EL (cell line): ENCODE measurements at regions not wholly inside any gene's neighbourhood (a gene's known extent, or its start where the extent isn't known, plus 50 kb on each side); places are given as distances from the start of the nearest gene placed in this dataset.

Source experiments
- DNase-seq: peaks from one replicate; pipeline ENCODE4 v3.0.0-alpha.2; 2016

DNA sequence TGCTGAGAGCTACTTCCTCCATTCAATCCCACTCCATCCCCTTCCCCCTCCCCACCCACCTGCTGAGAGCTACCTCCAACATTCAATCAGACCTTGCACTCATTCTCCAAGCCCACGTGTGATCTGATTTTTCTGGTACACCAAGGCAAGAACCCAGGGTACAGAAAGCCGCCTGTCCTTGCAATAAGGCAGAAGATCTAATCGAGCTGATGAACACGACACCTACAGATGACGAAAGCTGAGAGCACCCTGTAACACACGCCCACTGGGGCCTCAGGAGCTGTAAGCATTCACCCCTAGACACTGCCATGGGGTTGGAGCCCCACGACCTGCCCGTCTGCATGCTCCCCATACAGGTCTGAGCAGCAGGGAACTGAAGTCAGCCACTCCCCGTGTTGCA lies 58.3 kb downstream of the TRIML1 start:
- no peak for DNase-seq

DNA sequence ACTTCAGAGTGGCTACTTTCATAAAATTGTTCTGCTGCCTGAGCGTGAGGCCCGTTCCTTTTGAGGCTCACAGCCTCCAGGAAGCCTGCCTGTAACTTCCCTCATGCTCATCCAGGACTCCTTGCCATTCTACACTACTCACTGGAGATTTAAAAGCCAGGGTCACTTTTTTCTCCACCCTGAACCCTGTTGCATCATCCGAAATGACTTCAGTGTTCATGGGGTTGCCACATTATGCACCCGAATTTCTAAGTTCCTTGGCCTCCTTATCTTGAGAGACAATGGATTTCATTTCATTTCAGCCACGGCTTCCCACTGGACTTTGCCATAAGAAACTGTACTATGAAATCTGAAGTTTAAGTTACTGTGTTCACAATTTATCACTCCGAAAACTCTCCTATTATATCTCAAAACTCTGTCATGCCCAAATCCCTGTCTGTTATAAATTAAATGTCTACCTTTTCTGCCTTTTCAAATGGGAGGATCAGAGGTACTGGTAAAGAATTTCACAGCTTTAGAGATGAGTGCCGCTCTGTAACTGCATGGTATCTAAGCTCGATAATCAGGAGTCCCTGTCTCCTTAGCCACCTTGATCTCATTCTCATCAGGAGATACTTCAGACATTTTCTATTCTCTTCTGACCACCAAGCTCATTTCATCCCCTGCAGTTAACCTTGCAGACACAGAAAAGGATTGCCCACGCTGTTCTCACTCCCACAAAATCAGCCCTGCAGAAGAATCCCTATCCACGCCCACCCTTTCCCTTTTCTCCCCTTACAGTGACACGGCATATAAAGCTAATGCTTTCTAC lies 59.9 kb downstream of the TRIML1 start:
- no peak for DNase-seq

DNA sequence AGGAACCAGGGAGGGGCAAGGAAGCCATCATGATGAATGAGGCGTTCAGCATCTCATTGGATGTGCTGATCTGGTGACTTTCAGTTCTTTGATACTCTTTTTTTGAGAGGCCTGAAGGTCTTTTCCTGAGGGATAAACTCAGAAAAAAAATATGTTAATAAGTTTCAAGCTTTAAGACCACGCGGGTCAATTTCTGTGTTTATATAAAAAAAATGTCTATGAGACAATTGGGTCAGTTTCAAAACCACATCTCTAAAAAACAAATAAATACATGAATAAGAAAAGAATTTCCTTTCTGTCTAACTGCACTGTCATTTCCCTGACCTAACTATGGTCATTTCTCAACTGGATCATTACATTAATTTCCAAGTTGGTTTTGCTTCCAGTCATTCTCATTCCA lies 62.6 kb downstream of the TRIML1 start:
- peak; percentile 14 for DNase-seq

DNA sequence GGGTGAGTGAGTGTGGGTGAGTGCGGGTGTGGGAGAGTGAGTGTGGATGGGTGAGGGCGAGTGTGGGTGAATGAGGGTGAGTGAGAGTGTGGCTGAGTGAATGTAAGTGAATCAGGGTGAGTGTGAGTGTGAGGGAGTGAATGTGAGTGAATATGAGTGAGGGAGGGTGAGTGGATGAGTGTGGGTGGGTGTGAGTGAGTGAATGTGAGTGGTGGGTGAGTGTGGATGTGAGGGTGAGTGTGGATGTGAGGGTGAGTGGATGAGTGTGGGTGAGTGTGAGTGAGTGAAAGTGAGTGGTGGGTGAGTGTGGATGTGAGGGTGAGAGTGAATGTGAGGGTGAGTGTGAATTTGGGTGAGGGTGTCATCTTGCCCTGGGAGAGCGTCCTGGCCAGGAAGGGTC lies 67.5 kb downstream of the TRIML1 start:
- DNase-seq = no peak

DNA sequence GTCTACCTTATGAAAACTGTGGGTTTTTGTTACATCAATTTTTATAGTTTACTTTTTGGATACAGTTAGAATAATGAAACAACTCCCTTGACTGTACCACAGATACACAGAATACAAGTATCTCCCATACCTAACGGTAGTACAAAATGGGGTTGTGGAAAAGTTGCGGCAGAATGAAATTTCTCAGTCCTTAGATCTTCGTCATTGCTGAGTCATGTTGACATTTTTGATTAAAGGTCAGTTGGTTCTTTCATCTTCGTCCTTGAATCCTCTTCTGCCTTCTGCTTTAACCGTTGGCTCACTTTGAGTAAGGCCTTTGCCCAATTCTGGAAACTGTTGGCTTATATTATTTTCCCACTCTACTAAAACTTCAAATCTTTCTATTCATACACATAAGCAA lies 75.6 kb downstream of the TRIML1 start:
- DNase-seq = no peak

DNA sequence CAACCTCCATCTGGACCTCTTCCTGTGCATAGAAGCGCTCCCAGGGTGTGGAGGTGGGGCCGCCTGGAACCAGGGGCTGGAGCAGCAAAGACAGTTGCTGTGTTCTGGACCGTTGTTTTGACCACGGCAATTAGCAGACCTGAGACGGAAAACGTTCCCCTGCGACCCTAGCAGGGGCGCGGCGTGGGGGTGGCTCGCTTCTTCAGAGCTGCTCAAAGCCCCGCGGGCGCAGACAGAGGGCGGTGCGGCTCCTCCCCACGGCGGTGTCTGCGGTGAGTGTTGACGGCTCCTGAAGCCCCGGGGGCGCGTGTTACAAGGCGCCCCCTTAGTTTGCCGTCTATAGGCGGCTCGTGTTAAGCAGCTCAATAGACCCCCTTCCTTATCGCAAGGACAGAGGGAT lies 79.2 kb downstream of the TRIML1 start:
- no peak for DNase-seq

DNA sequence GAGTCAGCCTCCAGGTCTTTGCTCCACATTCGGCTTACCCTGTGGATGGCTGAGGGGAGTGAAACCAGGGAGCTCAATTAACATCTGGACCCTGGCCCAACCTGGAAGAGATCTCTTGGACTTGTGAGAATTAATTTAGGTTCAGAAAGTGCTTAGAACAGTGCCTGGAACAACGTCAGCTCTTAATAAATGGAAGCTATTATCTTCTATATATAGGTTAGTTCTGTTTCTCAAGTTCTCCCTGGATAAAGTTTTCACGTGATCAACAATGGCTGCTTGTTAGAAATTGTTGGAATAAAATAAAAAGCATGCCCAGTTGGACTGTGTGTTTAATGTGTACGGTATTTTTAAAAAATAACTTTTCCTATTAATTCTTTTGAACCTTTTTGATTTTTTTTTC lies 80.8 kb downstream of the TRIML1 start:
- DNase-seq = no peak

DNA sequence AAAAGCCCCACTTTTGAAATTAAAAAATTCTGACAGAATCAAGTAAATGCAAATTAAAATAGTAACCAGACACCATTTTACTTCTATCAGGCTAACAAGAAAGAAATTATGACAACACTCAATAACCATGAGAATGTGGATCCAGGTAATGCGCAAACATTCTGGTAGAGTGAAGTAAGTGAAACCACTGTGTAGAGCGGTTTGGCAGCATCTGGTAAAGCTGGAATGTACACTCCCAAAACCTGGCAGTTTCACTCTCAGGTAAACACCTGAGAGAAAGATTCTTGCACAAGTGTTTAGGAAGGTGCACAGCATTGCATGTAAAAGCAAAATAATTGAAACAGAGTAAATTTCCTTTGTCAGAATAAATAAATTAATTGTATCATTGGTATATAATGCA lies 81.8 kb downstream of the TRIML1 start:
- no peak for DNase-seq

DNA sequence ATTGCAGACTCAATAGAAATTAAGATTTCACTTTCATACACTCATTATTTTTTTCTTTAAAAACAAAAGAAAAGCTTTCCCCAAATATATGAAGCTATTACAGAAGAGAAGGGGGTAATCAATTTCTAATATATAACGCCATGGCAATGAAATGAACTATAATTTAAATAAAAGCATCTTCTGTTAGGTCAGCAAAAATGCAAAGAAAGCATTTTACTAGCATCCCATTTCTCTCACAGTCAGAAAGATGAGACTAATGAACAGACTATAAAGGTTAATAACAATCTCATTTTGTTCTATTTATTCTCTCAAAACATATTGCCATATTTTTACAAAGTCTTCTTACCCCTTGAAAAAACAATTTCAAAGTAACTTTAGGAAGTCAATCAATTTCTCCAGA lies 89.0 kb downstream of the TRIML1 start:
- DNase-seq = no peak

DNA sequence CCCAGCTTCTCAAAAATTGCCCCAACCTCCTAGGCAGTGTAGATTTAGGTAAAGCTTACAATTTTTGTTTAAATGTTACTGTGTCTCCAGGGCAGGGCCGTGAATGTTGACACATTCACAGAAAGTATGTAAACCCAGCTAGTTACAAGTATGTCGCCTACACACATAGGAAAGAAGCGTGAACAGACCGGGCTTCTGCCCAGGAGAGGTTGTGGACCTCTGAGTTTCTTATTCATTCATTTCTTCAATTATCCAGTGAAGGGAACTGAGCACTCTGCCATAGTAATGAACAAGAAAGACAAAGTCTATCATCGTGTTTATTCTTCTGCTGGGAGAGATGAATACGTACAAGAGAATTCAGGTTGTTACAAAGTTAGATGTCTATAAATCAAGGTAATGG lies 93.2 kb downstream of the TRIML1 start:
- no peak for DNase-seq

DNA sequence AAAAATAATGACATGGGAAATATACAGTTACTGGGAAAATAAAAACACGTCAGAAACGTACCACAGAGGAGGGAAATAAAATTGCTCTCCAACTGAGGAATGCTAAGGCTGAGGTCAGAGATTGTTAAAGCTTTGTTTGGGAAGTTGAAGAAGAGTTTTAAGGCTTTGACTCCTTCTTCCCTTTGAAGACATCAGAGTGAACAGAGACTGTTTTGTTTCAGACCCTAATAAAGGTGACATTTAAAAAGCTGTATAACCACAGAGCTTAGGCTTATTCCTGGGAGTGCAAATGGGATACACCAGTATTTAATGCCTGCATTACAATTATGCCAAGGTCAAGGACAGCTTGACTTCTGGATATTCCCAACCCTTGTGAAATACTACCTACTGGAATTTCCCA lies 102.8 kb downstream of the TRIML1 start:
- no peak for DNase-seq

DNA sequence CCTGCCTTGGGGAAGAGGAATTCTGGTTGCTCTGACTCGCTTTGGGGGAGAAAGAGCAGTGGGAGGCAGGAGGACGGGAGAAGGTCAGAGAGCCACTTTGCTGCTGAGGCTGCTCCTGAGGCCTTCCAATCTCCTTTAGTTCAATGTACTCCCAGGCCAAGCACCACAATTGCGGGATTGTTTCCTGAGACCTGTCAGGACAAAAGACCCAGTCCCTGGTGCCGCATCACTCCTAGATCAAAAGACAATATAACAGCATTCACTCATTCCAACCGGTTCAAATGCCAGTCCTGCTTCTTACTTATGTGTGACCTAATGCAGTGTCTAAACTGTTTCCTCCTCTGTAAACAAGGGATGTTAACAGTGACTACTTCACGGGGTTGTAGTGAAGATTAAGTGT lies 106.4 kb downstream of the TRIML1 start:
- no peak for DNase-seq

DNA sequence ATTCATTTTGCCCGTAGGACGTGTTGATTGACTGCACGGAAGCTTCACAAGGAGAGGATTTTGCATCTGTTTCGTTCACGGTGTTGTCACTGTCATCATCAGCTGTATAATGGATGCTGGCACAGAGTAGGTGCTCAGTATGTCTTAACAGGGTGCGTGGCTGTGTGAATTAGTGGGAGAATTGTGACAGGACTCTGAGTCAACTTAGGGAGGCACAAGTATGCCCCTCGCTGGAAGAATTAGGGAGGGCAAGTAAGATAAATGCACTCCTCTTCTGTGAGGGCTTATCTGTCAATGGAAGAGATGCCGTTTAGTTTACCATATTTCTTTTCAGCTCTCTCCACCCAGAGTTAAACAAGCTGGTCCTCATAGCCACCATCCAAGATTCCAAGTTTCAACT lies 107.2 kb downstream of the TRIML1 start:
- peak; percentile 2 for DNase-seq

DNA sequence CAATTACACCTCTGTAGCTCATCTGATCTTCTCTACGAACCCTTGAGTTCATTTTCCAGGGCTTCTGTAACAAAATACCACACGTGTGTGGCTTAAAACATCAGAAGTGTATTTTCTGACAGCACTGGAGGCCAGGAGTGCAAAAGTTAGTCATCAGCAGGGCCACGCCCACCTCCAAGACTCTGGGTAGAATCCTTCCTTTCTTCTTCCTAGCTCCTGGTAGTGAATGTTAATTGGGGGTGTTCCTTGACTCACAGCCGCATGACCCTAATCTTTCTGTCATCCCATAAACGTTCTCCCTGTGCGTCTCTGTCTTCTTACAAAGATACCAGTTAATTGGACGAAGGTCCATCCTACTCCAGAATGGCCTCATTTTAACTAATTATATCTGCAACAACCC lies 115.0 kb downstream of the TRIML1 start:
- no peak for DNase-seq

DNA sequence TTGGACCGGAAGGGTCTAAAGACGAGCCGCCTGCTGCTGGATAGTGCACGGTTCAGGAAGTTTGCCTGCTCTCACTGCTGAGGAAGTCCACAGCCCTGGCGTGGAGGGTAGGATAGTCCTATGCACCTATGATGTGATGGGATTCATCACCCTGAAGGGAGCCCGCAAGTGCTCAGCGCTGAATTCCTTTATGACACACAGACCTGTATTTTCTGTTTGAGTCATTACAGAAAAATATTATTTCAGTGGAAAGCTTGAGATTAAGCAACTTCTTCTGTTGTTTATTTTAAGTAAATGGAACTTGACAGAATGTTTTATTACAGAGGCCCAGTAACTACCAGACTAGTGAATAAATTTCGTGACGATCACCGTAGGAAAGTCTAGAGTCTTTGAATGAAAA lies 123.2 kb downstream of the TRIML1 start:
- DNase-seq = no peak

DNA sequence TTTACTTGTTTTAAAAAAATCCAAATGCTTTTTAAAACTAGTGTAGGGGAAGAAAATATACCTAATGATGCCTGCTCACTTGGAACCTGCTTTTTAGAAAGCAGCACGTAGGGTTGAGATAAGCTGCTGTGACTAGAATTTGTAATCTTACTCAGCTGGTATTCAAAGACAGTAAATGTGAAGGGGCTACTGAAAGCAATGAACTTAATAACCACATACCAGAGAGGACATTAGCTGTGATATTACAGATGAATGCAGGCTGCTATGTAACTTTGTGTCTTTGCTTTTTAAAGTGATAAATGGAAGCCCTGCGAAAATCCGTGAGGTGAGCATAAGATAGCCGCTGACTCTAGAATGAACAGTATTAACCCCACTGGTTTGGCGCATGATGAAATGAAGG lies 124.1 kb downstream of the TRIML1 start:
- DNase-seq = no peak

DNA sequence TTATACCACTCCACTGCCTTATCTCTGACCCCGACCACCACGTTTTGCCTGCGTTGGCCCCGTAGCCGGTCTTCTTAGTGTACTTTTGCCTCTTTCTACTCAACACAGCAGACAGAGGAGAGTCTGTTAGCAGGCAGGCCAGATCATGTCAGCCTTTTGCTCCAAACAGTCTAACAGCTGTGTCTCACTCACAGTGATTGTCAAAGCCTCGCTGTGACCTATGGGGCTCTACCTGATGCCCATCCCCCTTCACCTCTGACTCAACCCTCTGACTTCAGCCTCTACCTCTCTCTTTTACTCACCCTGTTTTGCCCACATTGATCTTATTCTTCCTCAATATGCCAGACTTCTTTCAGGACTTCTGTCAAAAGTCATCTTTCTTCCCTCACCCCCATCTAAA lies 127.1 kb downstream of the TRIML1 start:
- no peak for DNase-seq

DNA sequence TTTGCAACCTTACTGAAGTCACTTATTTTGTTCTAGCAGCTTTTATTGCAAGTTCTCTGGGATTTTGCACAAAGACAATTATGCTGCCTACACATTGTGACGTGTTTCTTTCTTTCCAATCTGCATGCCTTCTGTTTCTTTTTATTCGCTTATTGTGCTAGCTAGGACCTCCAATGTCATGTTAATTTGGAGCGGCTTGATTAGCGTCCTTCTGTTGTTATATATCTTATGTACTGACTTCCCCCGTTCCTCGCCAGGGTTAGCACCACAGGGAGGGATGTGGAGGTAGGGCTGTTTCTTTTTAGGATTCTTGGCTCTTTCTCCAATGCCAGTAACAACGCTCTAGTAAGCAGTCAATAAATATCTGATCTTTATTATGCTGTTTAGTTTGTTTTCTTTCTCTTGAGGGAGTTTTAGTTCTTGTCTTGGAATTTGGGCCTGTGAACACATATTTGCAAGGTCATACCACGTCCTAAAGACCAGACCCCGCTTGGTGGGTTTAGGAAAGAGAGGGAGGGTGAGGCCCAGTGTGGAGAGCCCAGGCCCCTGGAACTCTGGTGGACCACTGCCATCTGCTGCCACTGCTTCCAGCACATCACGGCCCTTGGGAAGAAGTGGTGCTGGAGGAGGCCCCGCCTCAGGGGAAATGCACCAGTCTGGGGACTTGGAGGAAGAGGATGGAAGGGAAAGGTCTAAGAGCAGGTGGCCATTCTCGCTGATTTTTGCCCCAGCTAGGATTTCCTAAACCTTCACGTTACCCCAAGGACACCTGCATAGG lies 129.1 kb downstream of the TRIML1 start:
- DNase-seq = no peak

DNA sequence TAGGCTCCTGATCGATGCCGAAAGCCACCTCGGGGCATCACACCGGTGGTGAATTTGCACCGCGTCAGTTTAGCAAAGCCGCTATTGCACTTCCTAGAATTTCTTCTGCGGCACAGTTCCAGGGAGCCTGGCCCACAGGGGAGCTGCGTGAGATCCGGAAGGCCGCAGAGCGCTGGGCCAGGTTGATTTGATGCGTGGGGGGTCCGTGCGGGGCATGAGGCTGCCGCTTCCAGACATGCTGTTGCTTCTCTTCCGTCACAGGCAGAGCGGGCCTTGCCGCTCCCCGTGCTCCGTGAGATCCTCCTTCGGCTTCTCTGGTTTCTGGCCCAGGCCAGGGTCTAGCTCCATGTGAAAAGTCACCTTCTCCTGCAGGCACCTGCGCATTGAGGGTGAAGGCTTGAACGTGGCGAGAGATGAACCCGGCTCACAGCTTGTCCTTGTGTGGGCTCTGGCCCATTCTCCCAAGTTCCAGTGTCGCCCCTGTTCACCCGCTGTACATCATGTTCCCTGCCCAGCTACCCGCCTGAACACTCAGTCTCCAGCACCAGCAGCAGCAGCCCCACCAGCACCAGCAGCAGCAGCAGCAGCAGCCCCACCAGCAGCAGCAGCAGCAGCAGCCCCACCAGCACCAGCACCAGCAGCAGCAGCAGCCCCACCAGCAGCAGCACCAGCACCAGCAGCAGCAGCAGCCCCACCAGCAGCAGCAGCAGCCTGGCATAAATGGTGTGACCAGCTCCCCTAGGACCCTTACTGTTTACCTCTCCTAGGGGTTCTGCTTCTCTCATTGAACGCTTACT lies 131.2 kb downstream of the TRIML1 start:
- DNase-seq = no peak

DNA sequence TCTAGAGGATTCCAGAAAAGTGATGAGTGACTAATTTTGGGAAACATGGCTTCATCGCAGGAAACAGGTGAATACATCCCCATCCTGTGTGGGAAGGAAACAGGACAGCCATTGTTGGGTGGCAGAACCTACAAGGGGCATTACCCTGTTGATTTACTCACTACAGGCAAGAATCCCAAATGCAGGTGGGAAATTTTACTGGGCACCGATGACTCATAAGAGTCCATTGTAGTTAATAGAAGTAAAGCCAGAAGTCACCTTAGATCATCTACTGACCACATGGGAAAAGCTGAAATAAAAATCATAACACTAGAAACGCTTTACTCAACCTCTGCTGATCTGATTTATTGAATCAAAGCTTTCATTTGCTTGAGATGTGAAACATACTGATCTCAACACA lies 136.4 kb downstream of the TRIML1 start:
- DNase-seq = no peak

DNA sequence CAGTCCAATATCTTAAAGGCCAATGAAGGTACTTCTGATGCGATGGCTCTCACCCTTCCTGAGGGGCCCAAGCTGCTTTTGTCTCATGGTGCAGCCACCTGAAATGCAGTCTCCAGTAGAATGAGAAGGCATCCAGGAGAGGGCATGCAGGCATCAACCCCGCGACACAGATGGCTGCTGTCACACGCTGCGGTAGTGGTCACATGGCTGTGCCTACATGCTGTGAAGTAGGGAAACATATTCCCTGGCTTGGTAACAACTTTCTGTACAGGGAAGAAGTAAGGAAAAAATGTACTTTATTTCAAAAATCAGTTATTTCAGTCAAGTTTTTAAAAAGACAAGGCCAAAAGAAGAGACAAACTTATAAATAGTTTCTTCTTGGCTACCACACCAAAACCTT lies 139.9 kb downstream of the TRIML1 start:
- no peak for DNase-seq

DNA sequence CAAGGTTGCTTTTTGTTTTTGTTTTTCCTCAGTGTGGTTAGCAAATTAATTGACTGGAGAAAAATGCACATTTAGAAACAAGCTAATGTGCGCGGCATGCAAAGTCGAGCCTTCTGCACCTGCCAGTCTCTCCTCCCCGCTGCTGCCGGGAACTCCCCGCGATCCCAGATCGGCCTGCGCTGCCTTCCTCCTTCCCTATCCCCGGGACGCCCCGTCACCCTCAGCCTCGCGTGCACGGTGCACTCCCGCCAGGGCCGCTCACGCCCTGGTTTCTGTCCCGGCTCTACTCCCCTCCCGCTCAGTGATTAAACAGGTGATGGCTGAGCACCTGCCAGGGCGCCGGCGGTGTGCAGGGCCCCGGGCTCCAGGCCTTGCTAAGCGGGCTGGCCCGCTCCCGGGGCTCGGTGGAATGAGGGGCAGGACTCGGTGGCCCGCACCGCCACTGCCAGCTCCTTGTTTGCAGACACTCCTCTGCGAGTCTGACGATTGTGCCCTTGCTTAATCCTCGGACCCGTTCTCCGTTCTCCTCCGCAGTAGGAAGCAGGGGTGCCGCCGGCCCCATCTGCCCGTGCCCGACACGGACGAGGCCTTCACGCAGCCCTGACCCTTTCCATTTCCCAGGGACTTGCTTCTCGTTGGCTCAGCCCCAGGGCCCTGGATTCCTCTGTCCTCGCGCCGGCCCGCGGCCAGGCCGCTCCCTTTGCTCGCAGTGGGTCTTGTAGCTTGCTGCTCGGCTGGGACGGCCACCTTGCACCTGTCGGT lies 143.4 kb downstream of the TRIML1 start:
- DNase-seq = no peak
